Astrocyte of the spinal cord (primary cell): ENCODE measurements at regions not wholly inside any gene's neighbourhood (a gene's known extent, or its start where the extent isn't known, plus 50 kb on each side); places are given as distances from the start of the nearest gene placed in this dataset.

Source experiments
- DNase-seq: peaks from one replicate; pipeline ENCODE4 v3.0.0; 2011; ENCODE audit warnings: low read depth, low spot score
- H3K4me3 ChIP-seq: 2 replicates; pipeline ENCODE4 v1.5.1; 2011; ENCODE audit warnings: low read depth, mild to moderate bottlenecking, low read length, moderate library complexity
- CTCF ChIP-seq: IDR thresholded peaks from 2 replicates; pipeline ENCODE4 v1.5.1; 2012; ENCODE audit warnings: low read depth, mild to moderate bottlenecking, low read length, inconsistent platforms
- in situ Hi-C: cut with HindIII; loops from 2 replicates; pipeline ENCODE4 v1.10.0; 2017; ENCODE audit warnings: low sequenced_read_pairs

- DNase-seq, result no peak
- no peak for TF ChIP-seq CTCF
- no peak overlapping the region for H3K4me3 ChIP-seq
- in situ Hi-C loops, result no loop called here
These were observed 2228.2 kb upstream of the WWC1 start for GRCh38 chr5:166063261-166063660.

GRCh38 chr5:166068547-166069335 lies 2222.7 kb upstream of the WWC1 start:
- no peak for DNase-seq
- H3K4me3 ChIP-seq, result no peak overlapping the region
- TF ChIP-seq CTCF, result no peak
- in situ Hi-C loops, result no loop called here

- DNase-seq, result no peak
- H3K4me3 ChIP-seq, result no peak overlapping the region
- TF ChIP-seq CTCF, result no peak
- in situ Hi-C loops, result no loop called here
These were observed 2217.4 kb upstream of the WWC1 start for GRCh38 chr5:166073901-166074581.

- in situ Hi-C loops, result no loop called here
- DNase-seq, result no peak
These were observed 2216.6 kb upstream of the WWC1 start for GRCh38 chr5:166074582-166075481.

GRCh38 chr5:166083183-166083959 lies 2208.1 kb upstream of the WWC1 start:
- DNase-seq, result no peak
- TF ChIP-seq CTCF, result no peak
- in situ Hi-C loops, result no loop called here
- H3K4me3 ChIP-seq, result no peak overlapping the region

More at GRCh38 chr5:166074582-166075481, 2216.6 kb upstream of the WWC1 start:
- TF ChIP-seq CTCF, result no peak
- H3K4me3 ChIP-seq, result no peak overlapping the region

GRCh38 chr5:166086568-166086967 lies 2204.9 kb upstream of the WWC1 start:
- DNase-seq, result no peak
- in situ Hi-C loops, result no loop called here
- no peak for TF ChIP-seq CTCF
- no peak overlapping the region for H3K4me3 ChIP-seq
